ENCODE measurements at regions not wholly inside any gene's neighbourhood (a gene's known extent, or its start where the extent isn't known, plus 50 kb on each side); places are given as distances from the start of the nearest gene placed in this dataset.
"Not testable (repeated sequence)": the region's sequence is repeated elsewhere in the genome, so short reads cannot be mapped to it uniquely, and the experiment has no call there.

DNA sequence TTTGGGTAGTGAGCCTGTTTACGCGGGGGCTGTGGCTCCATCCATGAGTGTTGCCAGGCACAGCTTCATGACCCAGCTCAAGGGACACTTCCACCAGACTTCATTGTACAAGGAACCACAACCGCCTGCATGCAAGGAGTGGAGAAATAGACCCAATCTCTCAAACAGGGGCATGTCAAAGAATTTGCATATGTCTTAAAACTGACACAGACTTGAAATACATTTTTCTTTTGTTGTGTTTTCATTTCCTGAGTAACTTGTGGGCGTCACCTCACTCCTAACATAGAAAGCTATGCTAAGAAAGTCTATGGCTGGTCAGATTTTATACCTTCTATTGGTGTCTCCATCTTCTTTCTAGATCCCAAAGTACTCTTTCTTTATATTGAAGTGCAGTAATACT, 266.2 kb upstream of the RNF32 start:
- DNase-seq = no peak

- not testable (repeated sequence) for DNase-seq
Measured at GRCh38 chr7:156369929-156370328, 270.6 kb upstream of the RNF32 start.

- no peak for DNase-seq
Measured at GRCh38 chr7:156368053-156368843, 272.3 kb upstream of the RNF32 start.

GRCh38 chr7:156363751-156364150, 276.8 kb upstream of the RNF32 start:
- no peak for DNase-seq

DNA sequence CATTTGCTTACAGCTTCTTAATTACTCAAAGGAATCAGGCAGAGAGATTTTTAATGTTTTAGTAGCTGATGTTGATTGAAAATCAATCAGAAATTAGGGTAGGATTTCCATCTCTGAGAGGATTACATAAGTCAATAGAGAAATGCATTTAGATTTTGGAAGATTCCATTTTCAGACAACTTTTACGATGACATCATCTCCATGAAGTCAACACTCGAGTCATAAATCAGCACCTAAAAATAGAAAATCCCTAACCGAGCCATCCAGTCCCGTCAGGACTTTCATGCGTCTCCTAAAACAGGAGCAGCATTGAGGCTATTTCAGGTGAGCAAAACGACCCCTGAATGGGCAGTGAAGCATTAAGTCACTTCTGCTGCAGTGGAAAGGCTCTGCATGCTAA, 279.7 kb upstream of the RNF32 start:
- DNase-seq = no peak

- DNase-seq = no peak
Measured at GRCh38 chr7:156356551-156356950, 284.0 kb upstream of the RNF32 start.

GRCh38 chr7:156353352-156353751, 287.2 kb upstream of the RNF32 start:
- DNase-seq = no peak

- DNase-seq = peak; percentile 10 to 34
Measured at GRCh38 chr7:156347703-156348248, 292.8 kb upstream of the RNF32 start.

DNA sequence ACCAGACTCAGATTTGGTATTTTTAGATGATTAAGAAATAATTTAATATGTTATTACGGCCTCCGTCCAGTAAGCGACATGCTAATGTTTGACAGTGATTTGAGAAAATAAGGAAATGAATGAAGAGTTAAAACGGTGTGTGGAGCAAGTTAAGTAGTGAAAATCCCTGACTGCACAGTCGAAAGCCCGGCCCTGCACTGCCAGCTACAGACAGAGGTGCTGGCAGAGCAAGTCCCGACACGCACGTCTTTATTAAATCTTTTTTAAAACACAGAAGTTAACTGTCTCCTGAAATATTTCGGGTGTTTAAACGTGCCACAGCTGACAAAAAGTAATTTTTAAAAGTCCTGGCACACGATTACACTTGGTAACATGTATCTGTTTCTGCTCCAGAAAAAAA, 293.4 kb upstream of the RNF32 start:
- DNase-seq = no peak

DNA sequence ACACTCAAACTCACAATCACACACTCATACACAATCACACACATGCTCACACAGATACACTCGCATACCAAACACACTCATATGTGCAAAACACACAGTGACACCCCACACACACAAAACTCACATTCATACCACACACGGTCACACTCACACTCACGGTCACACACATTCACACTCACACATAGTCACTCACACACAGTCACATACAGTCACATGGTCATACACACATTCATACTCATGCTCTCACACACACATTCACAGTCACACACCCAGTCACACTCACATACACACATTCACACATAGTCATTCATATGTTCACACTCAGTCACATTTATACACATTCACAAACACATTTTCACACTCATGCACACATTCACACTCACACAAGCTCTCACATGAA, 296.0 kb upstream of the RNF32 start:
- no peak for DNase-seq

DNA sequence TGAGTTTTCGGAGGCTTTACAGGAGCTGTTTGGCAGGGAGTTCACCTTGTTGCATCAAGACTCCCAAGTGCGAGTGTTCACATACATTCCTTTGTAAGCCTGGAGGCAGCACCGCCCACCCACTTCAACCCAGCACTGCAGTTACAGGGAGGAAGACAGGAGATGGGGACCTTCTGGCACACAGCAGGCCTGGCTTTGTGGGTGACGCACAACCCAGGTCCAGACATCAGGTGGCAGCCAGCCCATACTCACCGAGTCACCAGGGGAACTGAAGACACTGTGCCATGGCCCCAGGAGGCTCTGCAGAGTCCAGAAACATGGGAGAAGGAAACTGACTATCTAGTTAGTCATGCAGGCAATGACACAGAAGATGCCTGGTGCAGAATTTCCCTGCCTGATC, 305.9 kb upstream of the RNF32 start:
- DNase-seq = no peak

DNA sequence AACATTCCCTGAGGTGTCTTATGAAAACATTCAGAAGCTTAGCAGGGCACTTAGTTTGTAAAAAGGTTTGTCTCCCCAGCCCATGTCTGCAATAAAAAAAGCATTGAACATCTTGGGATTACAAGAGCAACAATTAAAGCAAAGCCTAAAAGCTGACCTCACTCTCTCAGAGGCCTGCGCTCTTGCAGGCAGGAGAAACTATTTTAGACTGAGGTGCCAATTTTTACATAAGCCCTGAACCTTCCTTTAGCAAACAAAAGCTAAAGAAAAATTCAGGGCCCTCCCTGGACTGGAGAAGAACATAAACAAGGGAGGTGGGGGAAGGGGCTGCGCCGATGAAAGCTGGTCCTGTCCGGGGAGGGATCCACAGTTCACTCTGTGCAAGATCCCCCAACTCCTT, 312.7 kb upstream of the RNF32 start:
- DNase-seq = no peak

DNA sequence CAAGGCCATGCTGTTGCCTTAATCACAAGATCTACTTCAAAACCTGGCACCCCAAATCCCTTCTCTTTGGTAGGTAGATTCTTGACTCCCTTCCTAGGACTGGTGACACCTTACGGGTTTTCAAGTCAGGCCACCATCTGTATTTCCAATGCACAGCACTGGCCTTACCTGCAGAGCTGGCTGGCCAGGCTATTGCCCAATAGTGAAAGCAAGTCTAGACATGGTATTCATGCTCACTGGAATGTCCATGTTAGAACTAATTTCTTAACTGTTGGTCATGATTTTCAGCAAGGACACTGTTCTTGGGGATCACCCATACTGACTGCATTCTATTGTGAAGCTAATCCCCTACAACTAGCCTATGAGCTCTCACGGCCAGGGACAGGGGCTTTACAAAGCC, 313.1 kb upstream of the RNF32 start:
- DNase-seq = no peak

- no peak for DNase-seq
Measured at GRCh38 chr7:156324201-156324600, 316.4 kb upstream of the RNF32 start.

GRCh38 chr7:156321430-156321829, 319.1 kb upstream of the RNF32 start:
- DNase-seq = not testable (repeated sequence)

- no peak for DNase-seq
Measured at GRCh38 chr7:156318926-156319325, 321.6 kb upstream of the RNF32 start.

DNA sequence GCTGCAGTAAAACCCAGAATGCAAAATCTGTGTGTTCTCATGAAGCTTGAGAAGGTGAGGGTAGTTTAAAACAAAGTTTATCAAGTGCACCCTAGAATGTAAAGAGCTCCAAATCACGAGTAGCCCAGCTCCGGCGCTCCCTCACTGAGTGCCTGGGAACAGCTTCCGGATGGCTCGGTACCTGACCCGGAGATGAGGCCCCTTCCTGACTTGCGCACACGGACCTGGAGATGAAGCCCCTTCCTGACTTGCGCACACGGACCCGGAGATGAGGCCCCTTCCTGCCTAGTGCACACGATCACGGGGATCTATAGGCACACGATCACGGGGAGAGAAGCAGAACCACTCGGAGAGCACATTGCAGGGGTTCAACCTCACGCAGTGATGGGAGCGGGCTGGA, 322.1 kb upstream of the RNF32 start:
- DNase-seq = no peak

GRCh38 chr7:156309016-156309620, 331.5 kb upstream of the RNF32 start:
- DNase-seq = no peak

- DNase-seq = no peak
Measured at GRCh38 chr7:156307193-156307592, 333.4 kb upstream of the RNF32 start.

- no peak for DNase-seq
Measured at GRCh38 chr7:156305351-156305750, 335.2 kb upstream of the RNF32 start.

DNA sequence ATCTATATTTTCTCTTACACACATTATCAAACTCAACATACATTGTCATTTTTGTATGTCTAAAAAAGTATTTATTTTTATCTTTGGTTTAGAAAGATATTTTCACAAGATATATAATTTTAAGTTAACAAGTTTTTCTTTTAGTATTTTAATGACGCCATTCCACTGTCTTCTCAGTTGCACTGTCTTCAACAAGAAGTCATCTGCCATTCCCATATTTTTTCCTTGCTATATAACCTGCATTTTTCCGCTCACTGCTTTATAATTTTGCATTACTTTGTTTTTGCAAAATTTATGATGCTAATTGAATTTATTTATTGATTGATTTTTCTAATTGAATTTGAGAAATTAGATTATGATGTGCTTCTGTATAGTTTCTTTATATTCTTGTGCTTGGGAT, 357.8 kb upstream of the RNF32 start:
- DNase-seq = no peak

DNA sequence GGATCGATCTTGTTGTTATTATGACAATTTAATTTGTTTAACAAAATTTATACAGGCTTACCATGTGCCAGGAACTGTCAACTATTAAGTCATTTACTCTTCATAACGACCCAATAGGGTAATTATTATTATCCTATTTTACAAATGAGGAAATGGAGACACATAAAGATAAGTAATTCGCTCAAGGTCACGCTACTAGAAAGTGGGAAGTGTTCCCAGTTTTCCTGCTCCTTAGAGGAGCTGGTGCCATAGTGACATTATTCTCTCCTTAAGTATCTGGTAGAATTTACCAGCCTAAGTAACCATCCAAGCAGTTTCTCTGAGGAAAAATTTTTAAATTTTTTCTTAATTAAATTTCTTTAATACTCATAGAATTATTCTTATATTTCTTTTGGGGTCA, 360.9 kb upstream of the RNF32 start:
- DNase-seq = no peak

DNA sequence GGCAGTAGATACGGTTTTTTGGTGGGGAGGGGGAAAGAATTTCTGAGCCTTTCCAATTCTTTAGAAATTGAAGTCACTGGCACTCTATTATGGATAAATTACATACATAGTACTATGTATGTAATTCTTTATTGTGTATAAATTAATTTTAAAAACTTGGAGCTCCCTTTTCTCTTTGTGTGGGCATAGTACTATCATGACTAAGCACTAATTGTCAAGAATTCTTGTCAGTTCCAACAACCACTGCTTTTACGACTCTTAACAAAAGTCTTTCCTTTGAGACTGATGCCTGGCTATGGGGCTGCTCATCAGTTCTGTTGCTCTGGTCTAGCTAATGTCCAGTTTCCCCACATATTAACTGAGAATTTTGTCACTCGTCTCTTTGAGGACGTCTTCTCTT, 365.3 kb upstream of the RNF32 start:
- DNase-seq = no peak

DNA sequence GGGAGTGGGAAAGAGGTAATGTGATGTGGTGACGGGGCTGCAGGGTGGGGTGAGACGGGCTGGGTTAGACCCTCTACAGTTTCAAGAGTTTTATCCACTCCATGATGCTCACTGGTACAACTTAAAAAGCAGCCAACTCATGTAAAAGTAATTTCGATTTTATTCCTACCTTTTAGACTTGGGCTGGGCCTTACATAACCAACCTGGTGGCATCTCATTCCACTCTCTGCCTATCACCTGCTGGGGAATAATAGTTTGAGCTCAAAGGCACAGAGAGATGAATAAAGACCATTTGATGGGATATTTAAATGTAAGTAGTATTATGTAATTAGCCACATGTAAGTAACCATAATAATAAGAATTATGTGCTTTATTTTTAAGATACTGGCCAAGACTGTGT, 366.0 kb upstream of the RNF32 start:
- no peak for DNase-seq

DNA sequence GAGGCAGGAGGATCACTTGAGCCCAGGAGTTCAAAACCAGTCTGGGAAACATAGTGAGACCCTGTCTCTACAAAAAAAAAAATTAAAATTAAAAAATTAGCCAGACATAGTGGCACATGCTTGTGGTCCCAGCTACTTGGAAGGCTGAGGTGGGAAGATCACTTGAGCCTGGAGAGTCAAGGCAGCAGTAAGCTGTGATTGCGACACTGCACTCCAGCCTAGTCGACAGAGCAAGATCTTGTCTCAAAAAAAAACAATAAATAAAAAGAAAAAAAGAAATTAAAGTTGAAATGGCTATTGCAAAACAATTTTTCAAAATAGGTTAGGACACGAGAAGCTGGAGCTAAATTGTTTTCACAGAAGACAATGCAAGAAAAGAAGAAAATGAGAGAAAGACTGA, 379.0 kb upstream of the RNF32 start:
- no peak for DNase-seq

Measured in NCI-H2081 (cell line).